ENCODE measurements at regions not wholly inside any gene's neighbourhood (a gene's known extent, or its start where the extent isn't known, plus 50 kb on each side); places are given as distances from the start of the nearest gene placed in this dataset.

- Histone ChIP-seq H2AFZ (ENCODE audit: low read depth) (no peak overlapping the region), H3K9ac (no peak overlapping the region), H3K4me3 (IDR thresholded peaks at IDR 0.05; ENCODE audit: insufficient read depth, low read depth, low read length) (no peak overlapping the region), H3K27me3 (ENCODE audit: insufficient read depth, low read depth) (no peaks in the 10 kb centered on the region), H3K79me2 (ENCODE audit: insufficient read depth, low read depth) (no peaks in the 10 kb centered on the region), H3K4me2 (no peak overlapping the region), H3K36me3 (ENCODE audit: insufficient read depth) (no peaks in the 10 kb centered on the region), H4K20me1 (ENCODE audit: insufficient read depth) (no peaks in the 10 kb centered on the region), H3K4me1 (ENCODE audit: low read depth, poor library complexity, severe bottlenecking) (no peaks in the 10 kb centered on the region), H3K27ac (no peak overlapping the region)
- no peak for TF ChIP-seq CTCF (conservative IDR thresholded peaks at IDR 0.05; ENCODE audit: low read depth, low read length)
These were observed 1146.7 kb downstream of the TYW1 start for GRCh38 chr7:68143345-68143744.

GRCh38 chr7:68146983-68147382 lies 1150.3 kb downstream of the TYW1 start:
- H3K36me3 ChIP-seq (ENCODE audit: insufficient read depth), result no peaks in the 10 kb centered on the region
- no peak overlapping the region for H2AFZ ChIP-seq (ENCODE audit: low read depth)
- H3K9ac ChIP-seq, result no peak overlapping the region
- no peak for TF ChIP-seq CTCF (conservative IDR thresholded peaks at IDR 0.05; ENCODE audit: low read depth, low read length)
- H3K79me2 ChIP-seq (ENCODE audit: insufficient read depth, low read depth), result no peaks in the 10 kb centered on the region
- H3K4me1 ChIP-seq (ENCODE audit: low read depth, poor library complexity, severe bottlenecking), result no peaks in the 10 kb centered on the region
- H3K27ac ChIP-seq, result no peak overlapping the region
- no peak overlapping the region for H3K4me3 ChIP-seq (IDR thresholded peaks at IDR 0.05; ENCODE audit: insufficient read depth, low read depth, low read length)
- no peaks in the 10 kb centered on the region for H3K27me3 ChIP-seq (ENCODE audit: insufficient read depth, low read depth)
- H4K20me1 ChIP-seq (ENCODE audit: insufficient read depth), result no peaks in the 10 kb centered on the region
- H3K4me2 ChIP-seq, result no peak overlapping the region

- Histone ChIP-seq H3K4me2 (no peak overlapping the region), H3K36me3 (ENCODE audit: insufficient read depth) (no peaks in the 10 kb centered on the region), H3K27me3 (ENCODE audit: insufficient read depth, low read depth) (no peaks in the 10 kb centered on the region), H4K20me1 (ENCODE audit: insufficient read depth) (no peaks in the 10 kb centered on the region), H2AFZ (ENCODE audit: low read depth) (no peak overlapping the region), H3K79me2 (ENCODE audit: insufficient read depth, low read depth) (no peaks in the 10 kb centered on the region), H3K9ac (no peak overlapping the region), H3K4me3 (IDR thresholded peaks at IDR 0.05; ENCODE audit: insufficient read depth, low read depth, low read length) (no peak overlapping the region), H3K4me1 (ENCODE audit: low read depth, poor library complexity, severe bottlenecking) (no peaks in the 10 kb centered on the region), H3K27ac (no peak overlapping the region)
- TF ChIP-seq CTCF (conservative IDR thresholded peaks at IDR 0.05; ENCODE audit: low read depth, low read length), result no peak
These were observed 1151.1 kb downstream of the TYW1 start for GRCh38 chr7:68147614-68148238.

GRCh38 chr7:68148440-68148839 lies 1151.8 kb downstream of the TYW1 start:
- no peak overlapping the region for H3K9ac ChIP-seq
- no peak overlapping the region for H2AFZ ChIP-seq (ENCODE audit: low read depth)
- H3K36me3 ChIP-seq (ENCODE audit: insufficient read depth), result no peaks in the 10 kb centered on the region
- no peak for TF ChIP-seq CTCF (conservative IDR thresholded peaks at IDR 0.05; ENCODE audit: low read depth, low read length)
- H3K79me2 ChIP-seq (ENCODE audit: insufficient read depth, low read depth), result no peaks in the 10 kb centered on the region
- no peaks in the 10 kb centered on the region for H3K27me3 ChIP-seq (ENCODE audit: insufficient read depth, low read depth)
- H3K4me3 ChIP-seq (IDR thresholded peaks at IDR 0.05; ENCODE audit: insufficient read depth, low read depth, low read length), result no peak overlapping the region
- no peak overlapping the region for H3K27ac ChIP-seq
- no peak overlapping the region for H3K4me2 ChIP-seq
- no peaks in the 10 kb centered on the region for H4K20me1 ChIP-seq (ENCODE audit: insufficient read depth)
- no peaks in the 10 kb centered on the region for H3K4me1 ChIP-seq (ENCODE audit: low read depth, poor library complexity, severe bottlenecking)
